ENCODE measurements at regions not wholly inside any gene's neighbourhood (a gene's known extent, or its start where the extent isn't known, plus 50 kb on each side); places are given as distances from the start of the nearest gene placed in this dataset.

DNA sequence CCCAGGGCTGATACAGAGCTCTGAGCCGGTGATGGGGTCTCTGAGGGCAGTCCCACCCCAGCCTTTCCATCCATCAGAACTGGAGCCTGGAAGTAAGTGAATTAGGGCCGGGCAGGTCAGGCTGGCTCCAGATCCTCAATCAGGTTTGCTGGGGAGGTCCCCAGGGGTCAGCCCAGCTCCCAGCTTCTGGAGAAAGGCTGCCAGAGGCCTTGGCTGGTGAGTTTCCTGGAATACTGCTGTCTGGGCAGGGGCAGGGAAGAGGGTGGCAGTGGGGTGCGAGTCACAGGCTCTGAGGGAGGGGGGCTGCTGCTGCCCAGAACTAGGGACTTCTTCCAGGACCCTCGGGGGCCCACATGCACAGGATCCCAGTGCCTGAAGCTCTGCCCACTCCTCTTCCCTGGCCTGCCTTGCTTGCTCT is 200.6 kb upstream of the MVB12B start:
- no peak for DNase-seq (ENCODE audit: low spot score)

DNA sequence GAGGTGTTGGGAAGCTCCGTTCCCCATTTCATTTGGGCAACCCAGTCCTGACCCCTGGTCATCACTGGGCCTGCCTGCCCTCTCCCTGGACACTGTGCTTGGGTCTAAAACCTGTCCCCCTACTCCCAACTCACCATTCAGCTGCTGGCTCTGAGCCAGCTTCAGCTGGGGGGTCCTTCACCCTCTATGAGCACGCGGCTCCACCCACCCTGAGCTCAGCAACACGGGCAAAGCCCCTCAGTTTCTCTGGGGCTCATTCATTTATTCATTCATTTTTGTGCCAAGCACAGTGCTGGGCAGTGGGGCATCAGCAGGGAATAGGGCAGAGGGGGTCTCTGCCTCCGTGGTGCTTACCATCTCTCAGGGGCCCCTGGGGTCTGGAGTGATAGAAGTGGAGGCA is 199.8 kb upstream of the MVB12B start:
- no peak for DNase-seq (ENCODE audit: low spot score)

DNA sequence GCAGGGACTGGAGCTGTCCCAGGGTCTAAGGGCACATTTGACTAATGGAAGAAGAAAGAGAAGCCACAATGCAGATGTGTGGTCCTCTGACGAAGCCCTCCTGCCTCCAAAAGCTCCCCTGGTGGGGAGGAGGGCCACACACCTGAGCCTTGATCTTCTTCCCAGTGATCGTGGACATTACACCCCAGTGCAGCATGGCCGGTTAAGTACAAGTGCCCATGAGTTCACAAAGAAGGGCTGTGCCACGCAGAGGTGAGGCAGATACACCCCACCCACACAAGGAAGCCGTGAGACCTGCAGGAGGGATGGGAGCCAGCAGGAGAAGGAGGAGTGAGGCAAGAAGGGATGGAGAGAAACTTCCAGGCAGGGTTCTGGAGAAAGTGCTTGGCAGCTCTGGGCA is 199.0 kb upstream of the MVB12B start:
- no peak for DNase-seq (ENCODE audit: low spot score)

DNA sequence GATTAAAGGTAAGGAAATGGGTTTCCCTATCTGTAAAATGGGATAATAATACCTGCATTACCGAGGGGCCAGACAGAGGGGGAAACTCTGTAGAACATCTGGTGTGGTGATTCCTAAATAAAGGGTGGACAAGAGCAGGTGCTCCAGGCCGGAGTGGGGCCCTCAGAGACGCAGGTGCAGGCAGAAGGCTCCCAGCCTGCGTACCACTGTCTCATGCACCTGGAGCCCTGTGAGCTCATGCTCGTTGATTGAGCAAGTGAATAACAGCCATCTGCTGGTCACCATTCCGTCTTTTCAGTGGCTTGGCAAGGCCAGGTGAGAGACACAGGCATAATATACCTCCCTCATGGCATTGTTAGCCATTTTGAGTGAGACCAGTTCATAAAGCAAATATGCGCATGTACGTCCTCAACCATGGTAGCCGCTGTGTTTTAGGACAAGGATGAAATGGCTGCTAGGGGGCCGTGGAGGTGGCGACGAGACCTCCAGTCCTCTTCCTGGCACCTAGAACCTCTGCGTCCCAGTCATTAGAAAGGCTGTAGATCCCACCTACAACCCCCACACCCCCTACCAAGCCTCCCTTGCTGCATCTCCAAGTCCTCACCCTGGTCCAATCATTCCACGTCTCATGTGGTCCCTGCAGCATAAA is 198.0 kb upstream of the MVB12B start:
- no peak for DNase-seq (ENCODE audit: low spot score)

DNA sequence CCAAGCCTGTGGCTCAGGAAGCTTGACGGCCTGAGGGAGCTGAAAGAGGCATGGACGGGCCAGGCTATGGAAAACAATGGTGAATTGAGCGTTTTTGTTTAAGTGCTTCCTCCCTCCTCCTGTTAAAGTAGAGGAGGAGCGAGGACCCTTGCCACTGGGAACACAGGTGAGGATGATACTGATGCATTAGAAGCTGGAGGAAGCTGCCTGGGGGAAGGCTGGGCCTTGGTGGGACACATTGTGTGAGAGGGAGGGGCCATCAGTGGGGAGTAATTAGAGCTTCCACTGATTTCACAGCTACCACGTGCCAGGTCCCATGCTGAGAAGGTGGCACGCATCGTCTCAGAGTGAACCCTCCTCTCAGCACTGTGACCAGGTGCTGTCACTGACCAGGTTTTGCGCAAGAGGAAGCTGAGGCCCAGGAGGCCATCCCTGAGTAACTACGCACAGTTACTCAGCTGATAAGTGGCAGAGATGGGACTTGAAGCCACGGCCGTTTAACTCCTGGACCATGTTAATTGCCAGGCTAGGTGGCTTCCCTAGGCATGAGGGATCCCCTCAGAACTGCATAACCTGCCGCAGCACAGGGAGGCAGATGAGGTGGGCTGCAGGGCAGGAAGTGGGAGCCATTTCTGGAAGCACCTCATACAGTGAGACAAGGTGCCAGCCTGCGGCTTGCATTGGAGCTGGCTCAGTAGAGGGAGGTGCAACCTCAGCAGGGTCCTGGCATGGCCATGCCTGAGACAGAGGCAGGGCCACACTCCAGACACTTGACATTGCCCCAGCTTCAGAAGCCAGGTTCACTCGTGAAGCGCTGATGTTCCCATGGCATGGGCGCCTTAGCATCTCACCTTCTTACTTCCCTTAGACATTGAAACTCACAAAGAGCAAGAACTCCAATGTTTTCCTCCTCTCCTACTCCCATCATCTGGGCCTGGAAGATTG is 195.3 kb upstream of the MVB12B start:
- DNase-seq (ENCODE audit: low spot score), result no peak

DNA sequence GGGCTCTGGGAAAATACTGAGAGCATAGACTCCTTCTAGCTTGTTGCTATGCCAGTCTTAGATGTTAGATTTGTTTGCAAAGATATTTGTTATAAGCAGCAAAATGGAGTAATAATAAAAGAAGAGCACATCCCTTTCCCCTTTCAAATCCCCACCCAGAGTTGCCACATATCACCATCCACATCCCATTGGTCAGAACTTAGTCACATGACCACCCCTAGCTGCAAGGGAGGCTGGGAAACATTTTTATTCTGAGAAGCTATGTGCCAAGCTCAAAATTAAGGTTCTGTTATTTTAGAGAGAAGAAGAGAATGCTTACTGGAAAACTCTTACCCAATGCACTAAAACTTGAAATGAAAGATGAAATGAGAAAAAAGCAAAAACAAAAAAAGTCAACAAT is 193.9 kb upstream of the MVB12B start:
- DNase-seq (ENCODE audit: low spot score), result no peak

DNA sequence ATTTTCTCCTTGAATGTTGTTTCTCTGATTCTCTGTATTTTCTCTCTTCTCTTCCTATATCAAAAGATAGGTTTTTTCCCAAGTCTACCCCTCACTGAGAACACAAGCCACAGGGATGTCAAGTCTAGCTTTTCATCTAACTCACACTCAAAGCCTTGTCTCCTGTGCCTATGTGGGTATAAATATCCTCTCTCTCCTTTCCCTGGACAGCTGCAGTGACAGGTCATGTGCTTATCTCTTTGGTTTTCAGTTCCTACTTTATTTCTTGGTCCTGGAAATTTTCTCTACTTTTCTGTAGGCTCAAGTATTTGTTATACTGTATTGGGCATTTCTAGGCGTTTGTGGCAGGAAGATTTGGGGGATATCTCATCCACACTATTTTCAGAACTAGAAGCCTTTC is 182.4 kb upstream of the MVB12B start:
- no peak for DNase-seq (ENCODE audit: low spot score)

DNA sequence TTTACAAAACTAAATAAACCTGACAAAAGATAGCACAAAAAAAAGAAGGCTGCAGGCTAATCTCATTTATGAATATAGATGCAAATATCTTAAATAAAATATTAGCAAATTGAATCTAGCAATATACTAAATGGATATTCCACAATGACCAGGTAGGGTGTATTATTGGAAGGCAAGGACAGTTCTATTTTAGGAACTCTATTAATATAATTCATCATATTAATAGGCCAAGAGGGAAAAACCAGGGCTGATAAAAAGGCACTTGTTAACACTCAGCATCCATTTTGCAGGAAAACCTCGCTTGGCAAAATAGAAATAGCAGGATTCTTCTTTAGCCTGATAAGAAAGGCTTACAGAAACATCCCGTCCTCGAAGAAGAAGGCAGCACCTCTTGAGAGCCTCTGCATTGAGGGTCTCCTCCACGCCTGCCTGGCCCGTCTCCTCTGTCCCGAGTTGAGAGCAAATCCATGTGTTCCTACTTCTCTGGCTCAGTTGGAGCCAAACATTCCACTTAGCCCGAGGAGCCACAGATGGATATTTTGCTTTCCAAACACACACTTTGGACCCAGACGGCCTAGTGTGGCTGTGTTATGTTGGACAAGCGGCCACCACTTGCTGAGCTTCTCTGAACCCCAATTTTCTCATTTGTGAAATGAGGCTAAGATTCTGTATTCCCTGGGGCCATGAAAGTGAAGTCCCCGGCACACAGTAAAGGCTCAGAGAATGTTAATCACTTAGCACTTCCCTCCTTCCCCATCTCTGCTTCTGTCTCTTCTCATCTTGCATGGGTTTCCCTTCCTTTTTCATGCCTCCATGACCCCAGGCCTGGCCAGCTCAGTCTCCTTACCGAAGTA is 181.8 kb upstream of the MVB12B start:
- DNase-seq (ENCODE audit: low spot score), result no peak

DNA sequence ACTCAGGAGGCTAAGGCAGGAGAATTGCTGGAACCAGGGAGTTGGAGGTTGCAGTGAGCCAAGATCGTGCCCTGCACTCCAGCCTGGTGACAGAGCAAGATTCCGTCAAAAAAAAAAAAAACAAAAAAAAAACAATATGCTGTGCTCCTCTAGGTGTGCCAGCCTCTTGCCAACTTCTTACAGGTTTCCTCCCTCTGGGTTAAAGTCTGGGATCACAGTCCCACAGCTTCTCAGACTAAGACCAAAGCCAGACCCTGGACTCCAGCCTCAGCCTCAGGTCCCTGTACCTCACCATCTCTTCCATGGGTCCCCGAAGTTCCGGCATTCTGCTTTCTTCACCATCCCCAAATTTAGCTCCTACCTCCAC is 180.8 kb upstream of the MVB12B start:
- DNase-seq (ENCODE audit: low spot score), result no peak

DNA sequence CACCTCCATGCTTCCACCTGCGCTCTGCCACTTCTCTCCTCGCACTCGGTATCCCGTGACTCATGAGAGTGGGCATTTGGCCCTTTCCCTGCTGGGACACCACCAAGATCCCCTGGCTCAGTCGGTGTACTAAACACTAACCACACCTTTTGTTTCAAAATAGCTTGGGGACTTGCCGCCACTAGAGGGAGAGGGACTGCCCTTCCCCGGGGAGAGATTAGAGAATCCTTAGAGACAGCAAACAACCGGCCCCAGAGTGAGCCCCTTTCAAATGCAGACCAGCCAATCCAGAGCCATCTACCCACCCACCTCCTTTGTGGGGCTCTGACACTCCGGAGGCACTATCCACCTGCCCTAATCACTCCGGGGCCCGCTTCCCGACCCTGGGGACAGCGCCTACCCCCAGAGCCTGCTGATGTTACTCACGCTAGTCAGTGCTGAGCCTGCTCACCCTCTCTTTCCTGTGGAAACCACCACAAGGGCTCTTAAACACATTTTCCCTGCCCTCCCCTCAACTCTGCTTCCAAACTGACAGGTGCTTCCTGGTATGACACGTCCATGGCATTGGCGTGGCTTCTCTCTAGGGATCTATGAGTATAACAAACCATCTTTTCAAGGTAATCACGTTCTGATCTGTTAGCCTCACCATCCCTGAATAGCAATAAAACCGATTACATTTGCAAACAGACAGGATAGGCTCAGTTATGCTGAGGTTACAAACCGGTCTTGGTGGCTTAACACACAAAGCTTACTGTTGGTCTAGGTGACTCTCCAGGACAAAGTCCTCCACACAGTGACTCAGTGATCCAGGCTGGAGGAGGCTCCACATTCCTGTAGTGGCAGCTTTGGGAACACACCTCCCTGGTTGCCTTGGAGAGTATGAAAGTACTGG is 180.1 kb upstream of the MVB12B start:
- DNase-seq (ENCODE audit: low spot score), result peak; percentile 1

DNA sequence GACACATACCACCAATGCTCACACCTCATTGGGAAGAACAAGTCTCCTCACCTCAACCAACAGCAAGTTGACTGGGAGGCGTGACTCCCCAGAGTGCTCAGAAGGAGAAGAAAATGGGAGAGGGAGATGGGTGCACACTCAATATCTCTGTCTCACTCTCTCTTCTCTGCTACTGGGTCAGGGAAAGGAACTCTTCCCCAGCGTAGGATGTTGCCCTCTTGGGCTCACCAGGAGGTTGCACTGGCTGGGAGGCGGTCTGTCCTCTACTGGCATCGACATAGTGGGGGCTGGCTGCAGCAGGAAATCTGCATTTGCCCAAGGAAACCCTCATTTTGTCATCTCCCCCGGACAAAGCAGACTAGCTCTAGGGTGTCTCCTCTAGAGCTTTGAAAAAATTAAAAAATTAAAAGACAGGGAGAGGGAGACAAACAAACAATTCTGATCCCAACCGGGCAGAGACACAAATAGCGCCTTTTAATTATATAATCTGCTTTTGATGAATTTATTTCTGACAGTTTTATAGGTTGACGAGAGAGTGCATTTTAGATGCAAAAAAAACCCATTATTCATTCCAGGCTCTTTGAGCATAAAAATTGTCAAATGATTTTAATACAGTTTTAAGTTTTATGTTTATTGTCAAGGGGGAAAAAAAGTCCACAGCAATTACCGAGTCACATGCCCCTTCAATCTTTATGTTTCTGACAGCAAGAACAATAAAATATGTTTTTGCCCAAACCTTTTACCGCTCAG is 179.3 kb upstream of the MVB12B start:
- no peak for DNase-seq (ENCODE audit: low spot score)

DNA sequence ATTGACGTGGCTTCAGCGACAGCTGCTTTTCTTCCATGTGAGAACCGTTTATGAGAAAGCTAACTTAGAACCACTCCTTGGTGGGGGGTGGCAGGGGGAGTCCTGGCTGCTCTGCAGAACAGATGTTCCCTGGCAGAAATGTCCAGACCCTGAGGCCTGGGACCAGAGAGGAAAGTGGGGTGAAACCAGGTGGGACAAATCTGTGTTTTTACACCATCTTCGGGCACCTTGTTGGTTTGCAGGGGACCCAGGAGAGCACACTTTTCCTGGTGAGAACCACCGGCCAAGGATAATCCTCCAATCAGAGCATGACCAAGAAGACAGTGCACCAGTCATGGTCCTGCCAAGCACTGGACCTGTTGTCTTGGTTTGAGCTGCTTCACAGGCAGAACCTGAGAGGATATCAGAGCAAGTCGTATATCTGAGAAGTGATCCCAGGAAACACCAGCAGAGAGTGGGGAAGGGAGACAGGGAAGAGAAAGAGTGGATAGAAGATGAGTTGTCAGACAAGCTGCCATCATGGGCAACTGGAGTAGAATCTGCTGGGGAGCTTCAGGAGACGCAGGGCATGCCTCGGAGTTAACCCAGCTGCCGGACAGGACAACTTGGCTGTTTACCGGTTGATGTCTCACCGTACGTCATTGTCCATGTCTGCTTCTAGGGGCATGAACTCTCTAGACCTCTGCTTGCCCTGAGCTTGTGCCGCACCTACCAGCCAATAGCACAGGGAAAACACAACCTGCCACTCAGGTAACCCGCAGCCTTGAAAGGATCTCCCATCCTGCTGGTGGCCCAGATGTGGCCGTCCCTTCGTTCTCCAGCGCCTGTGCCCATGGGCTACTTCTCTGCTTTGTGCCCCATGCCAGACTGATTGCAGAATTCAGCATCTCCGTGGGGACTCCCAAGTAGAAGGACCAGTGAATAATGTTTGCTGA is 178.4 kb upstream of the MVB12B start:
- no peak for DNase-seq (ENCODE audit: low spot score)

DNA sequence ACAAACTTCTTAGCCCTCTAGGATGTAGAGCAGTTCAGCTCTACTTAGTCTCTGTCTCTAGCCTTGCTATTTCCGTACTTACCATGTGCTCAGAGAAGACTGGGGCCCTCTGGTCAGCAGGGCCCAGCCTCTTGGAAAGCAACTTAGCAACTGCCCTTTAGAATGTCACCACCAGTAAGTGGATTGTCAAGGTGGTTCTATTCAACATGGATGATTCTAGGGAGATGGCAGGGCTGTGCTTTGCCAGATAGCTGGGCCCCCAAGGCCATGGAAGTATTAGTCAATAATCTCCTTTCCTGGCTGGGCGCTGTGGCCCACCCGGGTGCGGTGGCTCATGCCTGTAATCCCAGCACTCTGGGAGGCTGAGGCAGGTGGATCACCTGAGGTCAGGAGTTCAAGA is 177.6 kb upstream of the MVB12B start:
- no peak for DNase-seq (ENCODE audit: low spot score)

DNA sequence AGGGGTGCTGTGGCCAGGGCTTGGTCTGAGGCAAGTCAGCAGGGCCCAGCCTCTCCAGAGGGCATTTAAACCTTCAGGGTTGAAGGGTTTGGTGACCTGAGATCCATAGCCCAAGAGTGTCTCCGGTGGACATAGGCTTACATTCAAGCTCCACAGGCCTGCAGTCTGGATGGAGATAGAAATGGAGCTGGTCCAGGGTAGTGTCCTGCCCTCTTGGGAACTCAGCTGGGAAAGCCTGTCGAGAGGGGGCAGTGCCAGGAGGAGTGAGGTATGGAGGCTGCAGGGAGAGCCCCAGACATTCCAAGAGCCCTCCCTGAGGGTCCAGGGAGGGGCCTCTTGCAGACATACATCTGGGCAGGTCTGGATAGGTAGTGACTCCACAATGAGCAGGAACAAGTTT is 177.0 kb upstream of the MVB12B start:
- DNase-seq (ENCODE audit: low spot score), result no peak

DNA sequence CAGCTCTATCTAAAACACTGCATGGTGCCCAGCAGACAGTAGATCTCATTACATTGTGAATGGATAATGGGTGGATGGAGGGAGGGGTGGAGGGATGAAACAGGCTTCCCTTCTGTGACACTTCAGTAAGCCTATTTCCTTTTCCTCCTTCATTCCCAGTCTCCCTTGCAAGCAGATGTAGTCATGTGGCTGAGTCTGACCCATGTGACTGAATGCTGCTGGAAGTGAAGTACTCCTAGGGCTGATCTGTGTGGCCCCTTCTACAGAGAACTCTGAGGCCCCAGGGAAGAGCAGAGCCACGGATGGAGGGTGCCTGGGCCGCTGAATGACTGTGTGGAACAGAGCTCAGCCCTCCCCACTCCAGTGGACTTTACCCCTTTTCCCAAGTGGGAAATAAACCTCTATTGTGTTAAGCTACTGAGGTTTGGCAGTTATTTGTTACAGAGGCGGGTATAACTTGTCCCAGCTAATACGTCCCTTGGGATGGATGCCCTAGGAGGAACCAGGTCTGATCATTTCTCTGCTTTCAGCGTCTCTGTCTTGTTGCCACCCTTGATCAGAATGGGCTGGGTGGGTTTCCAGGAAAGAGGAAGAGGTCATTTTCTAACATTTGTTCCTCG is 176.1 kb upstream of the MVB12B start:
- DNase-seq (ENCODE audit: low spot score), result no peak

DNA sequence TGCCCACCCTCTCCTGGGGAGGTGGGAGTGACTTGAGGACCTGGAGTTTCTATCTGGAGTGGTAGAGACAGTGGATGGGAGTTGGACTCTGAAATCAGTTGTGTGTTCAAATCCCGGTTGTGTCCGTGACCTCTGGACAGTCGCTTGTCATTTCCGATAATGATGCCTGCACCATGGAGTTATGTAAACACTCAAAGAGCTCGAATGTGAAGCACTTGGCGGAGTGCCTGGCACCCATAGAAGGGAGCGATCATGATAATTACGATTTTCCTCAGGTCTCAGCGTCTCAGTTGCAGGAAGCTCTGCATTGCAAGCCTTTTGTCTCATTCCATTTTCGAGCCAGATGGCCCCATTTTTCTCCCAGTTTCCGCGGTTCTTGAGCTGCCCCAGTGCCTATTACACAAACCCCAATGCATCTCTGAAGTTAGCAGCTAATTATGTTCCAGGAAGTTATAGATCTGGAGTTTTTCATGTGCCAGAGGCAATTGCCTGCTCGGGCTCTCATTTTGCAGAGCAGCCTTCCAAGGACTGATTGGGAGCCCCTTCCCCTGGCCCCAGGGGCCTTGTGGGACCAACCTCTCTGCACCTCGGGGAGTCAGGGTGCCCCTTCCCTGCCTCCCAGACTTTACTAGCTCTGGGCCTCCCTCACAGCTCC is 175.5 kb upstream of the MVB12B start:
- no peak for DNase-seq (ENCODE audit: low spot score)

DNA sequence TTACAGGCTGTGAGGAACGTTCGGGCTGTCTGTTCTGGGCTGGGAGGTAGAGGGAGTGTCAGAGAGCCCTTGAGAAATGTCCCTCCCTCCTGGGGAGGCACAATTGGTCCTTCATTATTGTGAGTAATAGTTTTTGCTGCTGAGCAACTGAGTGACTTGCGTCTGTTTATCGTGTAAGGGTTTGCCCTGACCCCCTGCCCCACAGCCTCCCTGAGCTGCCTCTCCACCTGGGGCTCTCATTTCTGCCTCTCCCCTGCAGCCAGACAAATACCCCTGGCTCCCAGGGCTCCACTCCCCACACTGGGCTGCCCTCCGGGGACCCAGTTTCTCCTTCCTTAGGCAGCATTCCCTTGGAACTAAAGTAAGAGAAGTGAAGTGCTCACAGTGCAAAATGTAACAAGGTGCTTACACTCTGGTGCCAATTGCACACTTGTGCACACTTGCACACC is 174.9 kb upstream of the MVB12B start:
- DNase-seq (ENCODE audit: low spot score), result no peak

DNA sequence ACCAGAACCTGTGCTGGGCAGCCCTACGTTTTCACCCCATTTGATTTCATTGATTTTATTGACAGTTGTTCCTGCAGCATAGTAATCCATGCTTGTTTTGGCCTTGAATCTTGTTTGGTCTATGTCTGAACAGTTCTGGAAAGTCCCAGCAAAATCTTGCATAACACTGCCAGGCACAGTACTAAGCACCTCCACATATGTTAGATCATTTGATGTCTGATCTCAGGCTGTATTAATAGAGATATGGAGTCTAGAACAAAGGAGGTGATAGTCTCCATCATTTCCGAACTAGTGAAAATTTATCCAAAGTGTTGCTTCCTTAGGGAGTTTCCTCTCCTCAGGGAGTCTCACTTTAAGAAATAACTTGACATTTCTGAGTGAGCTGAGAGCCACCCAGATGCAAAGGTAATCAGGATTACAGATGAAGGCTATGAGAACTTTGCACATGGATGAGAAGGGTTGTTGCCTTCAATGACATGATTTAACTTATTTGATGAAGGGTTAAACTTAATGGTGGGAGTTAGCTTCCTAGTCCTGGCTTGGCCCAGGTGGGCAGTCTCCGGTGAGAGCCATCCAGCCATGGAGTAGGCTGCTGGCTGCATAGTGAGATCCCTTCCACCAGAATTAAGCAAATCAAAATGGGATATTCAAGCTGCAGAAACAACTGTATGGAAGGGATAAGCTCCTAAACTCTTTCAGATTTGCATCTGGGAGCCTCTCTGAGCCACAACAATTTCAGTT is 173.8 kb upstream of the MVB12B start:
- no peak for DNase-seq (ENCODE audit: low spot score)

Measured in CD4-positive, alpha-beta T cell treated with Interleukin-2 at 100 ng/mL for 4 hours (primary cell).